SK-N-SH treated with all-trans-retinoic acid at 6 μM for 48 hours (cell line): ENCODE measurements at regions not wholly inside any gene's neighbourhood (a gene's known extent, or its start where the extent isn't known, plus 50 kb on each side); places are given as distances from the start of the nearest gene placed in this dataset.

Experiments
- ATAC-seq: fragments of 200-7000 bp; cut with Tn5 transposase; 3 replicates; pipeline ENCODE4 v1.9.1; 2020; ENCODE audit warnings: mild to moderate bottlenecking, moderate library complexity
- ARNTL ChIP-seq: fragments of 450-650 bp; formaldehyde crosslinking; IDR thresholded peaks from 2 replicates; pipeline ENCODE4 v1.5.0; 2020; ENCODE audit warnings: low read depth, mild to moderate bottlenecking, moderate library complexity, borderline replicate concordance
- BACH2 ChIP-seq: fragments of 250-450 bp; sonication (Bioruptor Pico); IDR thresholded peaks from 2 replicates; pipeline ENCODE4 v1.9.0; 2021; ENCODE audit warnings: mild to moderate bottlenecking, borderline replicate concordance
- CREB5 ChIP-seq: fragments of 250-450 bp; sonication (Bioruptor Pico); IDR thresholded peaks from 2 replicates; pipeline ENCODE4 v1.5.1; 2020; ENCODE audit warnings: low read depth, mild to moderate bottlenecking, moderate library complexity
- CSDC2 ChIP-seq: fragments of 250-450 bp; sonication (Bioruptor Pico); IDR thresholded peaks from 2 replicates; pipeline ENCODE4 v1.5.0; 2020; ENCODE audit warnings: mild to moderate bottlenecking, moderate library complexity
- CSRNP3 ChIP-seq: fragments of 250-450 bp; sonication (Bioruptor Pico); IDR thresholded peaks from 2 replicates; pipeline ENCODE4 v1.5.1; 2021; ENCODE audit warnings: mild to moderate bottlenecking, moderate library complexity
- ESRRG ChIP-seq: fragments of 250-450 bp; sonication (Bioruptor Pico); IDR thresholded peaks from 2 replicates; pipeline ENCODE4 v1.6.1; 2021; ENCODE audit warnings: mild to moderate bottlenecking
- GLIS3 ChIP-seq: fragments of 250-450 bp; sonication (Bioruptor Pico); IDR thresholded peaks from 2 replicates; pipeline ENCODE4 v1.5.0; 2020; ENCODE audit warnings: mild to moderate bottlenecking, moderate library complexity
- ISL1 ChIP-seq: fragments of 250-450 bp; sonication (Bioruptor Pico); IDR thresholded peaks from 2 replicates; pipeline ENCODE4 v2.1.2; 2022; ENCODE audit warnings: mild to moderate bottlenecking, moderate library complexity
- OSR1 ChIP-seq: fragments of 250-450 bp; sonication (Bioruptor Pico); IDR thresholded peaks from 2 replicates; pipeline ENCODE4 v1.8.0; 2022; ENCODE audit warnings: moderate library complexity, mild to moderate bottlenecking, inconsistent platforms
- PATZ1 ChIP-seq: fragments of 250-450 bp; sonication (Bioruptor Pico); IDR thresholded peaks from 2 replicates; pipeline ENCODE4 v1.8.0; 2020; ENCODE audit warnings: mild to moderate bottlenecking, moderate library complexity, borderline replicate concordance
- POU6F1 ChIP-seq: fragments of 250-450 bp; sonication (Bioruptor Pico); IDR thresholded peaks from 2 replicates; pipeline ENCODE4 v1.8.0; 2021; ENCODE audit warnings: low read depth, mild to moderate bottlenecking, moderate library complexity, borderline replicate concordance
- PPARA ChIP-seq: fragments of 250-450 bp; sonication (Bioruptor Pico); IDR thresholded peaks from 2 replicates; pipeline ENCODE4 v1.5.0; 2020; ENCODE audit warnings: mild to moderate bottlenecking, borderline replicate concordance
- RARB ChIP-seq: fragments of 250-450 bp; sonication (Bioruptor Pico); IDR thresholded peaks from 2 replicates; pipeline ENCODE4 v1.8.0; 2021; ENCODE audit warnings: mild to moderate bottlenecking, moderate library complexity
- SNAI2 ChIP-seq: fragments of 250-450 bp; sonication (Bioruptor Pico); IDR thresholded peaks from 2 replicates; pipeline ENCODE4 v1.5.0; 2020; ENCODE audit warnings: mild to moderate bottlenecking, moderate library complexity
- TCF4 ChIP-seq: fragments of 250-450 bp; sonication (Bioruptor Pico); IDR thresholded peaks from 2 replicates; pipeline ENCODE4 v1.8.0; 2021; ENCODE audit warnings: mild to moderate bottlenecking, moderate library complexity, borderline replicate concordance
- TOX ChIP-seq: fragments of 250-450 bp; sonication (Bioruptor Pico); IDR thresholded peaks from 2 replicates; pipeline ENCODE4 v1.8.0; 2021; ENCODE audit warnings: mild to moderate bottlenecking, moderate library complexity, borderline replicate concordance
- TSHZ2 ChIP-seq: fragments of 250-450 bp; sonication (Bioruptor Pico); IDR thresholded peaks from 2 replicates; pipeline ENCODE4 v1.5.0; 2020; ENCODE audit warnings: mild to moderate bottlenecking, moderate library complexity
- ZC3H10 ChIP-seq: fragments of 250-450 bp; sonication (Bioruptor Pico); IDR thresholded peaks from 2 replicates; pipeline ENCODE4 v1.5.1; 2021; ENCODE audit warnings: mild to moderate bottlenecking, moderate library complexity
- ZFP3 ChIP-seq: fragments of 250-450 bp; sonication (Bioruptor Pico); IDR thresholded peaks from 2 replicates; pipeline ENCODE4 v1.5.0; 2020; ENCODE audit warnings: mild to moderate bottlenecking, moderate library complexity
- ZFP30 ChIP-seq: fragments of 450-650 bp; formaldehyde crosslinking; IDR thresholded peaks from 2 replicates; pipeline ENCODE4 v1.5.0; 2022; ENCODE audit warnings: mild to moderate bottlenecking, moderate library complexity
- ZNF565 ChIP-seq: fragments of 450-650 bp; formaldehyde crosslinking; conservative IDR thresholded peaks from 2 replicates; pipeline ENCODE4 v1.5.0; 2020; ENCODE audit warnings: low read depth, mild to moderate bottlenecking, moderate library complexity
- ZNF70 ChIP-seq: fragments of 450-650 bp; formaldehyde crosslinking; IDR thresholded peaks from 2 replicates; pipeline ENCODE4 v1.5.0; 2020; ENCODE audit warnings: mild to moderate bottlenecking, moderate library complexity
- ZNF8 ChIP-seq: fragments of 450-650 bp; formaldehyde crosslinking; IDR thresholded peaks from 2 replicates; pipeline ENCODE4 v1.5.0; 2020; ENCODE audit warnings: mild to moderate bottlenecking, moderate library complexity

GRCh38 chr2:217366266-217366895, 506.5 kb upstream of the TNP1 start:
- no peak for TF ChIP-seq CSRNP3 (CRISPR knock-in tag)
- no peak for TF ChIP-seq GLIS3
- TF ChIP-seq RARB, result no peak
- TF ChIP-seq ARNTL, result no peak
- no peak for TF ChIP-seq OSR1 (CRISPR knock-in tag)
- no peak for TF ChIP-seq ESRRG (CRISPR knock-in tag)
- TF ChIP-seq ZNF565 (CRISPR knock-in tag), result no peak
- TF ChIP-seq ISL1 (CRISPR knock-in tag), result no peak
- no peak for TF ChIP-seq PATZ1 (CRISPR knock-in tag)
- no peak for TF ChIP-seq ZNF8
- TF ChIP-seq SNAI2, result no peak
- no peak for TF ChIP-seq ZFP3 (CRISPR knock-in tag)
- no peak for TF ChIP-seq TOX
- no peak for TF ChIP-seq CREB5 (CRISPR knock-in tag)
- TF ChIP-seq CSDC2 (CRISPR knock-in tag), result no peak
- no peak for TF ChIP-seq TCF4
- no peak for TF ChIP-seq PPARA (CRISPR knock-in tag)
- TF ChIP-seq ZFP30 (CRISPR knock-in tag), result no peak
- TF ChIP-seq POU6F1, result no peak
- TF ChIP-seq BACH2 (CRISPR knock-in tag), result no peak
- no peak for ATAC-seq

GRCh38 chr2:217365656-217366055, 505.8 kb upstream of the TNP1 start:
- TF ChIP-seq ZNF70 (no peak), ZC3H10 (CRISPR knock-in tag) (no peak), RARB (no peak), CSDC2 (CRISPR knock-in tag) (no peak), ARNTL (no peak), ISL1 (CRISPR knock-in tag) (no peak), ZNF565 (CRISPR knock-in tag) (no peak), POU6F1 (no peak), TOX (no peak), TSHZ2 (no peak), PATZ1 (CRISPR knock-in tag) (no peak), PPARA (CRISPR knock-in tag) (no peak), TCF4 (no peak), BACH2 (CRISPR knock-in tag) (no peak), ZNF8 (no peak), OSR1 (CRISPR knock-in tag) (no peak), CREB5 (CRISPR knock-in tag) (no peak), CSRNP3 (CRISPR knock-in tag) (no peak), ZFP3 (CRISPR knock-in tag) (no peak)
- TF ChIP-seq, all 23 proteins: peak for 0
- no peak for ATAC-seq
